Esophagus muscularis mucosa (tissue), 3 donors: ENCODE measurements at regions not wholly inside any gene's neighbourhood (a gene's known extent, or its start where the extent isn't known, plus 50 kb on each side); places are given as distances from the start of the nearest gene placed in this dataset.

Experiments
- CTCF ChIP-seq, 3 experiments: fragments of 200-600 bp in 2 of 3; fragments of 450-650 bp in 1 of 3; sonication (generic) in 2 of 3; IDR thresholded peaks; one replicate each; pipeline ENCODE4 v1.5.1; 2017 to 2019; ENCODE audit warnings: antibody characterized with exemption in 3 of 3, mild to moderate bottlenecking in 2 of 3, moderate library complexity in 1 of 3
- POLR2A ChIP-seq: fragments of 450-650 bp; IDR thresholded peaks from one replicate; pipeline ENCODE4 v1.6.1; 2017; ENCODE audit warnings: antibody characterized with exemption, moderate library complexity, mild to moderate bottlenecking, low read depth

- TF ChIP-seq POLR2A = no peak
- TF ChIP-seq CTCF (IDR thresholded peaks at IDR 0.05) = no peak
Measured at GRCh38 chr17:6924208-6924607, 71.6 kb upstream of the ALOX12 start.
